ENCODE measurements at regions not wholly inside any gene's neighbourhood (a gene's known extent, or its start where the extent isn't known, plus 50 kb on each side); places are given as distances from the start of the nearest gene placed in this dataset.
"Not testable (repeated sequence)": the region's sequence is repeated elsewhere in the genome, so short reads cannot be mapped to it uniquely, and the experiment has no call there.

DNA sequence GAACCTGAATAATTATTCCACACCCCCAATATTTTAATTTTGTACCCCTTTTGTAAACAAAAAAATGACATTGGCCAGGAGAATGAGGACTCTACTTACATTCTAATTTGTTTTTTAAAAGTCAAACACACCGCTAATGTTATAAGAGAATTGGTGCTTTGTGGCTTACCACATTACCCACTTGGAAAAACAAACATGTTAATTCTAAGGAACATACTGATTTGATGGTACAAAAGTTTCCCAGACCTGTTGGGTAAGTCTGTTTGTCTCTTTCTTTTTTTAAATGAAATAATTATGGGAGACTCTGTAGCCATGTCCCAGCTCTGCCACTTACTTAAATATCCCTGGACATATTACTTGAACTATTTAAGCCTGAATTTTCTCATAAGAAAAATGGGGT lies 352.5 kb upstream of the C2CD4B start:
- H3K79me1 ChIP-seq (ENCODE audit: low read depth, low read length): no peaks in the 10 kb centered on the region
- H3K4me2 ChIP-seq (ENCODE audit: insufficient read depth, low read length, poor library complexity, severe bottlenecking): no peak overlapping the region
- no peak overlapping the region for H3K23ac ChIP-seq (ENCODE audit: low read depth, low read length, poor library complexity)
- no peak overlapping the region for H3K18ac ChIP-seq (ENCODE audit: low read length)
- no peak overlapping the region for H4K91ac ChIP-seq (ENCODE audit: low read depth, low read length, poor library complexity)
- H3K4me1 ChIP-seq (ENCODE audit: control insufficient read depth in 2 of 2, insufficient read depth in 1 of 2, low read depth in 1 of 2, low read length in 2 of 2): peaks cover 5 to 7% of the 10 kb centered on the region in 2 donors
- H3K14ac ChIP-seq (ENCODE audit: low read length): no peak overlapping the region
- no peak overlapping the region for H3K4me3 ChIP-seq (ENCODE audit: low read length in 2 of 2)
- H3K27ac ChIP-seq (replicated peaks; ENCODE audit: low read length): no peak overlapping the region
- no peak overlapping the region for H2BK5ac ChIP-seq (ENCODE audit: low read length)
- H2BK120ac ChIP-seq (ENCODE audit: low read depth, low read length): no peak overlapping the region
- H3K36me3 ChIP-seq (replicated peaks in 1 of 2; ENCODE audit: control insufficient read depth in 2 of 2, insufficient read depth in 2 of 2, low read length in 2 of 2): no peaks in the 10 kb centered on the region
- no peaks in the 10 kb centered on the region for H3K27me3 ChIP-seq (ENCODE audit: control insufficient read depth in 3 of 3, insufficient read depth in 3 of 3, low read depth in 1 of 3, low read length in 3 of 3)
- no peak overlapping the region for H3K9ac ChIP-seq (ENCODE audit: low read depth, low read length, poor library complexity)
- H3K4ac ChIP-seq (ENCODE audit: low read length): no peak overlapping the region
- no peak for DNase-seq (ENCODE audit: low spot score)
- H2BK15ac ChIP-seq (ENCODE audit: low read length): no peak overlapping the region
- no peak overlapping the region for H4K8ac ChIP-seq (ENCODE audit: low read depth, low read length)
- WGBS, 2 donors (ENCODE audit: extremely low coverage in 2 of 2, insufficient read length in 2 of 2, insufficient replicate concordance in 1 of 2): no CpG with 5 or more reads among the region's 1 CpG
- H3K9me3 ChIP-seq (replicated peaks in 1 of 2; ENCODE audit: control insufficient read depth in 2 of 2, insufficient read depth in 1 of 2, low read depth in 1 of 2, low read length in 2 of 2): no peaks in the 10 kb centered on the region
- no peak overlapping the region for H2BK12ac ChIP-seq (ENCODE audit: low read length)
- H2AK5ac ChIP-seq (ENCODE audit: low read depth, low read length): no peak overlapping the region
- no peak overlapping the region for H2AFZ ChIP-seq (ENCODE audit: low read length)

DNA sequence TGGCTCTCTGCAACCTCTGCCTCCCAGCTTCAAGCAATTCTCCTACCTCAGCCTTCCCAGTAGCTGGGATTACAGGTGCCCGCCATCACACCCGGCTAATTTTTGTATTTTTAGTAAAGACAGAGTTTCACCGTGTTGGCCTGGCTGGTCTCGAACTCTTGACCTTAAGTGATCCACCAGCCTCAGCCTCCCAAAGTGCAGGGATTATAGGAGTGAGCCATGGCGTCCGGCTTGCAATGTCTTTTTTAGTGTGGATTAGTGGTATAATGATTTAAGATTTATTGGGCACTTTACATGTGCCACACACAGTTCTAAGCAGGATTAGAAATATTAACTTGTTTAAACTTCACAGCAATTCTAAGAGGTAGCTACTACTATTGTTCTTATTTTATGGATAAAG lies 353.6 kb upstream of the C2CD4B start:
- not testable (repeated sequence) for H3K4ac ChIP-seq (ENCODE audit: low read length); H4K91ac ChIP-seq (ENCODE audit: low read depth, low read length, poor library complexity); H3K9ac ChIP-seq (ENCODE audit: low read depth, low read length, poor library complexity); H3K9me3 ChIP-seq (replicated peaks in 1 of 2; ENCODE audit: control insufficient read depth in 2 of 2, insufficient read depth in 1 of 2, low read depth in 1 of 2, low read length in 2 of 2); H3K79me1 ChIP-seq (ENCODE audit: low read depth, low read length); H3K14ac ChIP-seq (ENCODE audit: low read length); H3K36me3 ChIP-seq (replicated peaks in 1 of 2; ENCODE audit: control insufficient read depth in 2 of 2, insufficient read depth in 2 of 2, low read length in 2 of 2); H2AK5ac ChIP-seq (ENCODE audit: low read depth, low read length); H3K27ac ChIP-seq (replicated peaks; ENCODE audit: low read length); H3K23ac ChIP-seq (ENCODE audit: low read depth, low read length, poor library complexity); H3K27me3 ChIP-seq (ENCODE audit: control insufficient read depth in 3 of 3, insufficient read depth in 3 of 3, low read depth in 1 of 3, low read length in 3 of 3); H3K4me2 ChIP-seq (ENCODE audit: insufficient read depth, low read length, poor library complexity, severe bottlenecking); H3K4me1 ChIP-seq (ENCODE audit: control insufficient read depth in 2 of 2, insufficient read depth in 1 of 2, low read depth in 1 of 2, low read length in 2 of 2); H3K4me3 ChIP-seq (ENCODE audit: low read length in 2 of 2); H2BK5ac ChIP-seq (ENCODE audit: low read length); H4K8ac ChIP-seq (ENCODE audit: low read depth, low read length); H3K18ac ChIP-seq (ENCODE audit: low read length); H2BK15ac ChIP-seq (ENCODE audit: low read length); H2AFZ ChIP-seq (ENCODE audit: low read length); H2BK12ac ChIP-seq (ENCODE audit: low read length); H2BK120ac ChIP-seq (ENCODE audit: low read depth, low read length); DNase-seq (ENCODE audit: low spot score)
- WGBS, 2 donors (ENCODE audit: extremely low coverage in 2 of 2, insufficient read length in 2 of 2, insufficient replicate concordance in 1 of 2): no CpG with 5 or more reads among the region's 6 CpGs

DNA sequence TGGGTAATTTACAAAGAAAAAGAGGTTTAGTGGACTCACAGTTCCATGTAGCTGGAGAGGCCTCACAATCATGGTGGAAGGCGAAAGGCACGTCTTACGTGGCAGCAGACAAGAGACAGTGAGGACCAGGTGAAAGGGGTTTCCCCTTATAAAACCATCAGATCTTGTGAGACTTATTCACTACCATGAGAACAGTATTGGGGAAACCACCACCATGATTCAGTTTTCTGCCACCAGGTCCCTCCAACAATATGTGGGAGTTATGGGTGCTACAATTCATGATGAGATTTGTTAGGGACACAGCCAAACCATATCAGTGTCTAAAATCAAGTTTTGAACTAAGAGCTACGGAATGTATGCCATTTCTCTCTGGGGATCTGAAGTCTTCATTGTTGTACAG lies 354.8 kb upstream of the C2CD4B start:
- Histone ChIP-seq H3K27me3 (ENCODE audit: control insufficient read depth in 3 of 3, insufficient read depth in 3 of 3, low read depth in 1 of 3, low read length in 3 of 3) (no peaks in the 10 kb centered on the region), H2AK5ac (ENCODE audit: low read depth, low read length) (no peak overlapping the region), H2BK5ac (ENCODE audit: low read length) (no peak overlapping the region), H2BK120ac (ENCODE audit: low read depth, low read length) (no peak overlapping the region), H3K4me3 (ENCODE audit: low read length in 2 of 2) (no peak overlapping the region), H3K18ac (ENCODE audit: low read length) (no peak overlapping the region), H3K23ac (ENCODE audit: low read depth, low read length, poor library complexity) (no peak overlapping the region), H4K91ac (ENCODE audit: low read depth, low read length, poor library complexity) (no peak overlapping the region), H3K9me3 (replicated peaks in 1 of 2; ENCODE audit: control insufficient read depth in 2 of 2, insufficient read depth in 1 of 2, low read depth in 1 of 2, low read length in 2 of 2) (no peaks in the 10 kb centered on the region), H3K27ac (replicated peaks; ENCODE audit: low read length) (no peak overlapping the region), H3K36me3 (replicated peaks in 1 of 2; ENCODE audit: control insufficient read depth in 2 of 2, insufficient read depth in 2 of 2, low read length in 2 of 2) (no peaks in the 10 kb centered on the region), H4K8ac (ENCODE audit: low read depth, low read length) (no peak overlapping the region), H2AFZ (ENCODE audit: low read length) (no peak overlapping the region), H2BK15ac (ENCODE audit: low read length) (no peak overlapping the region), H3K9ac (ENCODE audit: low read depth, low read length, poor library complexity) (no peak overlapping the region), H3K4me2 (ENCODE audit: insufficient read depth, low read length, poor library complexity, severe bottlenecking) (no peak overlapping the region), H3K4ac (ENCODE audit: low read length) (no peak overlapping the region), H2BK12ac (ENCODE audit: low read length) (no peak overlapping the region), H3K14ac (ENCODE audit: low read length) (no peak overlapping the region), H3K4me1 (ENCODE audit: control insufficient read depth in 2 of 2, insufficient read depth in 1 of 2, low read depth in 1 of 2, low read length in 2 of 2) (peaks cover 7 to 9% of the 10 kb centered on the region in 2 donors), H3K79me1 (ENCODE audit: low read depth, low read length) (no peaks in the 10 kb centered on the region)
- no peak for DNase-seq (ENCODE audit: low spot score)
- WGBS, 2 donors (ENCODE audit: extremely low coverage in 2 of 2, insufficient read length in 2 of 2, insufficient replicate concordance in 1 of 2): no CpG with 5 or more reads among the region's 4 CpGs

DNA sequence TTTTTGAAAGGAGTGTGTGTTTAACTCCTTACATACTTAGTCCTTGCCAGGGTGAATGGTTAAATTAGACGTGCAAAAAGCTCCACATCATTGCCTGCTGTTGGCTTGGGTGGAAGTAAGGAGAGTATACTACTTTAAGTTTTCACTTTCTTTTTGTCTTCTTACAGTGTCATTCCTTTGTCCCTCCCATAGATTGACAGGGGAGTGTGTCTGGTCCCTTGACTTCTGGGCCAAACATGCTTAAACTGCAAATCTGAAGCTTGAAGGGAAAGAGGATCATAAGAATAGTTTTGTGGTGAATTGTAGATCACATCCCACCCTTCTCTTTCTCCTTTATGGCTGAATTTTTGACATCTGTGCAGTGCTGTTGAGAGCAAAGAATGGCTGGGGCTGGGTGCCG lies 355.8 kb upstream of the C2CD4B start:
- WGBS, 2 donors (ENCODE audit: extremely low coverage in 2 of 2, insufficient read length in 2 of 2, insufficient replicate concordance in 1 of 2): no CpG with 5 or more reads among the region's 2 CpGs
- H3K23ac ChIP-seq (ENCODE audit: low read depth, low read length, poor library complexity): no peak overlapping the region
- H2BK15ac ChIP-seq (ENCODE audit: low read length): no peak overlapping the region
- H3K4me3 ChIP-seq (ENCODE audit: low read length in 2 of 2): no peak overlapping the region
- H4K91ac ChIP-seq (ENCODE audit: low read depth, low read length, poor library complexity): no peak overlapping the region
- no peak for DNase-seq (ENCODE audit: low spot score)
- no peaks in the 10 kb centered on the region for H3K36me3 ChIP-seq (replicated peaks in 1 of 2; ENCODE audit: control insufficient read depth in 2 of 2, insufficient read depth in 2 of 2, low read length in 2 of 2)
- H2BK120ac ChIP-seq (ENCODE audit: low read depth, low read length): no peak overlapping the region
- no peak overlapping the region for H2BK5ac ChIP-seq (ENCODE audit: low read length)
- H3K4ac ChIP-seq (ENCODE audit: low read length): no peak overlapping the region
- H2BK12ac ChIP-seq (ENCODE audit: low read length): no peak overlapping the region
- H2AFZ ChIP-seq (ENCODE audit: low read length): no peak overlapping the region
- no peak overlapping the region for H4K8ac ChIP-seq (ENCODE audit: low read depth, low read length)
- no peaks in the 10 kb centered on the region for H3K79me1 ChIP-seq (ENCODE audit: low read depth, low read length)
- no peaks in the 10 kb centered on the region for H3K27me3 ChIP-seq (ENCODE audit: control insufficient read depth in 3 of 3, insufficient read depth in 3 of 3, low read depth in 1 of 3, low read length in 3 of 3)
- no peak overlapping the region for H2AK5ac ChIP-seq (ENCODE audit: low read depth, low read length)
- H3K14ac ChIP-seq (ENCODE audit: low read length): no peak overlapping the region
- no peak overlapping the region for H3K27ac ChIP-seq (replicated peaks; ENCODE audit: low read length)
- no peak overlapping the region for H3K9ac ChIP-seq (ENCODE audit: low read depth, low read length, poor library complexity)
- no peaks in the 10 kb centered on the region for H3K9me3 ChIP-seq (replicated peaks in 1 of 2; ENCODE audit: control insufficient read depth in 2 of 2, insufficient read depth in 1 of 2, low read depth in 1 of 2, low read length in 2 of 2)
- H3K4me1 ChIP-seq (ENCODE audit: control insufficient read depth in 2 of 2, insufficient read depth in 1 of 2, low read depth in 1 of 2, low read length in 2 of 2): peaks cover 7 to 9% of the 10 kb centered on the region in 2 donors
- H3K18ac ChIP-seq (ENCODE audit: low read length): no peak overlapping the region
- H3K4me2 ChIP-seq (ENCODE audit: insufficient read depth, low read length, poor library complexity, severe bottlenecking): no peak overlapping the region
